ENCODE measurements at regions not wholly inside any gene's neighbourhood (a gene's known extent, or its start where the extent isn't known, plus 50 kb on each side); places are given as distances from the start of the nearest gene placed in this dataset.
"Not testable (repeated sequence)": the region's sequence is repeated elsewhere in the genome, so short reads cannot be mapped to it uniquely, and the experiment has no call there.

GRCh38 chrX:1012678-1013300, 199.7 kb downstream of the CRLF2 start:
- no peak for DNase-seq (ENCODE audit: low spot score)

DNA sequence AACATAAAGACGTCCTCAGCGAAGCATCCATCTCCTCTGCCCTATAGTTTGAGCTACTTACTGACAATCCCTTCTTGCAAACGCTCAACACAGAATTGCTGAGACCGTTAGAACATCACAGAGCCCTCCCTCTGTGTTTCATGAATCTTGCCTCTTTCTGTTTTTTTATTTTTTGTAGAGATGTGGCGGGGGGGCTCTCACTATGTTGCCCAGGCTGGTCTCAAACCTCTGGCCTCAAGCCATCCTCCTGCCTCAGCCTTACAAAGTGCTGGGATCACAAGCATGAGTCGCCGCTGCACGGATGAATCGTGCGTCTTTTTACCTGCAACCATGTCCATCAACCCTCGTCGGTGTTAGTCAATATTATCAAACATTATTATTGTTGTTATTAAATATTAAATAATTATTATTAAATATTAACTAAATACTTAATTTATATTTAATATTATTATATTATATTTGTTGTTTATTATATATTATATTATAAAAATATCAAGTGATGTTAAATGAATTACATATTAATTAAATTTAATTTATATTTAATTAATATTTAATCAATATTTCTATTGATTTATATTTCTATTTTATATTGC, 200.7 kb downstream of the CRLF2 start:
- DNase-seq (ENCODE audit: low spot score), result no peak

DNA sequence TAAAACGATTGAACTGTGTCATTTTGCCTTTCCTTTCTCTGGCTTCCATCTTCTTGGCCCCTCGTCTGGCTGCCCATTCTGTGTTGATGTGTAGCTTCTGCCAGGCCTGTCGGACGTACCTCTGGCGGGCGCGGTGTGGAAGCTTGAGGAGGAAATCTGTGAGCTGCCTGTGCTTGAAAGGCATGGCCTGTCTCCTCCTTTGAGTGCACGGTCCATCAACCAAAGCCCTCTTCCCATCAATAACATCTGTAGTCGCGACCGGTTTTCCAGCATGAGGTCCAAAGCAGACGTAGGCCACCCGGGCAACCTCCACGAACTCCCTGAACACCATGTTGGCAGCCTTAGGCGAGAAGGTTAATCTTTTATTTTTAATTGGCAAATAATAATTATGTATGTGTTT, 202.7 kb downstream of the CRLF2 start:
- DNase-seq (ENCODE audit: low spot score), result no peak

- no peak for DNase-seq (ENCODE audit: low spot score)
These were observed 206.2 kb downstream of the CRLF2 start for GRCh38 chrX:1006156-1006730.

DNA sequence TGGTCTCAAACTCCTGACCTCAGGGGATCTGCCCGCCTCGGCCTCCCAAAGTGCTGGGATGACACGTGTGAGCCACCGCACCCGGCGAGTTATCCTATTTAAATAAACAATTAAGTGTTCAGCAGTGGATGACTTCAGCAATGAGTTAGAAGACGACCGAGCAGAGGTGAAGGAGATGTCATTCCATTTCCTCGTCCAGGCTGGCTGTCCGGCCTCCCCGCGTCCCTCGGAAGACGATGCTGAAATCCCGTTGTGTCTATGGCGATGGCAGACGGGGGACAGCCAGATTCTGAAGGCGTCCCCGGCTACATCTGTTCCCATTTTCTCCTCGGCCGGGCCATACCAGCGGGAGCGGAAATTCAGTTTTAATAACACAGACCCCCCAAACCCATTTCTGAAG, 209.8 kb downstream of the CRLF2 start:
- DNase-seq (ENCODE audit: low spot score), result no peak

DNA sequence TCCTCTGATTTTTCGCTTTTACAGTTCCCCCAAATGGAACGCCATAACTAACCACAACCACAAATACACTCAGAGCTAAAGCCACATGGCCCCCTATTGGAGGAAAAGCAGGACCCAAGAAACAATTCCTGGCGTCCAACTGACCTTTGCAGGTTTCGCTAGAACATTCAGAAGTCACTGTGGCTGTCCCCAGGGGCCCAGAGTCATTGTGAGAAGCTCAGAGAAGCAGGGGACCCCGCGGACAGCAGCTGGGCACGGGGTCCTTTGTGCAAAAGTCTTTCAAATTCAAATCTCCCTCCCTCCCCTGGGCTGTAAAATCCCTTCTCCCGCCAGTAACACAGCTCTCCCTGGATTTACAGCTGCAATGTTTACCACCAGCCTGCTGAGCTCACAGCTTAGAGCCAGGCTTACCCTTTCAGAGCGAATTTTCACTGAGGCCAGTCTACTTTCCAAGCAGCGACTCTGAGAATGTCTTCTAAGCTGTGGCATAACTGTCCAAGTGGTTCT, 214.8 kb downstream of the CRLF2 start:
- no peak for DNase-seq (ENCODE audit: low spot score)

DNA sequence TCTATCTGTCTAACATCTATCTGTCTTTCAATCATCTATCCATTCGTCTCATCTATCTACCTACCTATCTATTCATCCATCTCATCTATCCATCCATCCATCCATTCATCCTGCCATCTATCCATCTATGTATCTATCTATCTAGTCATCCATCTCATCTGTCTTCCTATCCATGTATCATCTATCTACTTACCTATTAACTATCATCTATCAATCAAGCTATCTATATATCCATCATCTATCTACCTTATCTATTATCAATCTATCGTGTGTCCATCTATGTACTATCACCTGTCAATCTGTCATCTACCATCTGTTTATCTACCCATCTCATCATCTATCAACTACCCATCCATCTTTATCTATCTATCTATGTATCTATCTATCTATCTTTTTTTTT, 217.7 kb downstream of the CRLF2 start:
- no peak for DNase-seq (ENCODE audit: low spot score)

DNA sequence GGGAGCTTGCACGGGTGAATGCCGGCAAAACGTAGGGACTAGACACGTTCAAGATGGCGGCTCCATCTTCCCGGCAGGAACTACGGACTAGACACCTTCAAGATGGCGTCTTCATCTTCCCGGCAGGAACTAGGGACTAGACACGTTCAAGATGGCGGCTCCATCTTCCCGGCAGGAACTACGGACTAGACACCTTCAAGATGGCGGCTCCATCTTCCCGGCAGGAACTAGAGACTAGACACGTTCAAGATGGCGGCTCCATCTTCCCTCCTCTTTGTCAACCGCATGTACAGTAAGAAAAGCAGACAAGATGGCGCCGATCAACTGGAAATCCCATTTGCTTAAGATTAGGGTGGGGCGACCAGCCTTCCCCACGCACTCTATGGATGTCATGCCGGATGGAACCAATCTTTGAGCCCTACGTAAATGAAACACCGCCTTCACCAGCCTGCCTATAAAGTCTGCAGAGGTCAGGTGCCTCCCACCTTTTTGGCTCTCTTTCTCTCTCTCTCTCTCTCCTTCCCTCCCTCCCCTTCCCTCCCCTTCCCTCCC, 222.4 kb downstream of the CRLF2 start:
- DNase-seq (ENCODE audit: low spot score), result peak; percentile 19

- not testable (repeated sequence) for DNase-seq (ENCODE audit: low spot score)
These were observed 223.9 kb downstream of the CRLF2 start for GRCh38 chrX:988530-988929.

DNA sequence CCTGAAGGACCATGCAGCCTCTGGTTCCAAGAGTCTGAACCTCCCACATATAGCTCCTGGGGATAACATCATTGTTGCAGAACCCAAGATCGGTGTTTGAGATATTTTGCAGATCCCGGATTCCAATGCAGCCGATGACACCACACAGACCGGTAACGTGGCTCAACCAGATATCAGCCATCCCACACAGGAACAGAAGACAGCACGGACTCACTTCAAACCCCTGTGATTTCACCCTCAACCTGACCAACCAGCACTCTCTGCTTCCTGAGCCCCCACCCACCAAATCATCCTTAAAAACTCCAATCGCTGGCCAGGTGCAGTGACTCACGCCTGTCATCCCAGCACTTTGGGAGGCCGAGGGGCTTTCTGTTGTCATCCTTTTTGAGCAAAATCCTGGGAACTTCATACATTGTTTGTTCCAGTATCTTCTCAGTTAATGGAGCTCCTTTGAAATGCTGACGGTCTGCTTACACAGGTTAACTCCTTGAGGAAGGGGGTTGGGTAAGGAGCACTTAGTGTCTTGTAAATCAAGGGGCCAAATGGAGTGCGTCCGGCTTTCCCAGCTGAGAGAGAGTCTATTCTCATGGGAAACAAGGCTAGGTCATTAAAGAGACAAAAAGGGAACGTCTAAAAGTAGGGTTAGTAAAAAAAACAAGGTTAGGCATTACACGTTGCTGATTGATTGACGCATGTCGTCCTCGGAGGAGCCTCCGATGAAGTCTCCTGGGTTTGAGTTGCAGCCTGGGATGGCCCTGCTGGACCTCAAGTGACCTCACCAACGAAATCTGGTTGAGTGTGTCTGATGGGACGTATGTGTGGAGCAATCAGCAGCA, 230.4 kb downstream of the CRLF2 start:
- no peak for DNase-seq (ENCODE audit: low spot score)

- no peak for DNase-seq (ENCODE audit: low spot score)
These were observed 231.7 kb downstream of the CRLF2 start for GRCh38 chrX:980587-981235.

GRCh38 chrX:979127-979526, 233.3 kb downstream of the CRLF2 start:
- not testable (repeated sequence) for DNase-seq (ENCODE audit: low spot score)

DNA sequence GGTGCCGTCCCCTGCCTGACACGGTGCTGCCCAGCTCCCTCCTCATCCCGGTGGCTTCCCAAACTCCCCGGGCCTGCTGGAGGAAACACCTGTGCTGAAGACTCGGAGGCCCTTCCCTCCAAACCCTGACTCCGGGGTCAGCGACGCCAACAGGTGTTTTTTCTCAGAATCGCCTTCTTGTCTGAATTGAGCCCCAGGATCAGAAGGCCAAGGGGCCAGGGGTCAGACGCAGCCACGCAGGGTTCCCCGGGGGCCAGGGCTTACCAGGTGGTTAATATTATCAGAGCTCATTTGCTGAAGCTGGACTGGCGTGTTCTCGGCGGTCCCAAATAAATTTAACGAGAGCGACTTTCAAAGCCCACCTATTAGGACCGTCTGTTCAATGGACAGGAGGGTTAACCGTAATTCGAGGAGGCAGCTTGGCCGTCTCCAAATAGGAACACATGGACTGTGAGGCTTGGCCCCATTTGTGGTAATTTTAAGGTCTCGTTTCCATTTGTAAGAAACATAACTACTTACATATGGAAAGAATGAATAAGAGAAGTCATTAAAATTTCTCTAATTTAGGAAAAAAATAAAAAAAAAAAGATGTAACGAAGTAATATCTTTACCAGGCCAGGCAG, 239.3 kb downstream of the CRLF2 start:
- DNase-seq (ENCODE audit: low spot score), result no peak

DNA sequence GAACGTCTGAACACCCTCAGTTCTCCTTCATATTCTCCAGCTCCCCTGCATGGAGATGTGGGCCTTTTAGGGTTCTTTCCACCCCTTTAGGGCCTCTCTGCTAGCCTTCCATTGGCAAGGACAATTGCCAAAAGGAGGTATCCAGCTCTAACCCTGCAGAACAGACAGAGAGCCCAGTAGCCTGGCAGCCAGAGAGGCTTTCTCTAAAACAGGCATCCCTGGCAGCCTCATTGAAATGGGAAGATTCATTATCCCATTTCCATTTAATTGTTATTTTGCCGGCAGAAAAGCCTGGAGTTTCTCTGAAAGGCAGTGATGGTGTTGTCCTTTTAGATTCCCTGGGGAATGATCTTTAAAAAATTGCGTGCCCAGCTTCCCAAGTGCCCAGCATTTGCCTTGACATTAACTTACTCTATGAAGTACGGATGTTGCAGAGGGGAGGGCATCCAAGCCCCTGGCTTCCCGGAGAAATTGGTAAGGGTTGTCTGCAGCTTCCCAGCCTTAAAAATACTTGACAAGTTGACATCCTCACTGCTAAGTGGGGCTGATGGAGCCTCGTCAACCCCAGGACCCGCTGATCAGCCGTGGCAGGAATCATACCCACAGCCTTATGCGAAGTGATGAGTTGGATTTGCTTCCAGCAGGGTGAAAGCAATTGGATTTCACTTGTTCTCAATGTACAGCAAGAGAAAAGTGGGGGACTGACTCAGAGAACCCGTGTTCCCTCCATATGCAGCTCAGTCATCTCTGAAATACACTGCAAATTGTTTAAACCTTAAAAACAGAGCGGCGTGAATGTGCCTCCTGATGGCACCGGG, 244.1 kb downstream of the CRLF2 start:
- DNase-seq (ENCODE audit: low spot score), result no peak

GRCh38 chrX:966396-967070, 245.9 kb downstream of the CRLF2 start:
- no peak for DNase-seq (ENCODE audit: low spot score)

DNA sequence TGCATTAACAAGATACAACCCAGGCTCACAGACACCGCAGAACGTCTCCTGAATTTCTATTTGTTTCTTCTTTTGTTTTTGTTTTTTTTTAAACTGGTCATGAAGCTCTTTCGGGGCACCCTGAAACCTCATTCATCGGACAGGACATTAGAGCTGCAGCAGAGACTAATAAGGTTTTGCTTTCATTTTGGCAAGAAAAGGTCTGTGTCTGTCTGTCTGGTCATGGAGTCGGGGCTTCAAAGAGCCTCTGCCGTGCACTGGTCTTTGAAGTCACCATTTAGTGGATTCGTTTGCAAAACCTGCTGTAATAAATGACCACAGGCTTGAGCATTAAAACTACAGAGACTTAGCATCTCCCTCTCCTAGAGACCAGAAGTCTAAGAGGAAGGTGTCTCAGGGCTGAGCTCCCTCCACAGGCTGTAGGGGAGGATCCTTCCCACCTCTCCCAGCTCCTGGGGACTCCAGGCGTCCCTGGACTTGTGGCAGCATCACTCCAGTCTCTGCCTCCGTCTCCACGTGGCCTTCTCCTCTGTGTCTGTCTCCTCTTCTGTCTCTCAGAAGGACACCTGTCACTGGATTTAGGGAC, 247.5 kb downstream of the CRLF2 start:
- no peak for DNase-seq (ENCODE audit: low spot score)

DNA sequence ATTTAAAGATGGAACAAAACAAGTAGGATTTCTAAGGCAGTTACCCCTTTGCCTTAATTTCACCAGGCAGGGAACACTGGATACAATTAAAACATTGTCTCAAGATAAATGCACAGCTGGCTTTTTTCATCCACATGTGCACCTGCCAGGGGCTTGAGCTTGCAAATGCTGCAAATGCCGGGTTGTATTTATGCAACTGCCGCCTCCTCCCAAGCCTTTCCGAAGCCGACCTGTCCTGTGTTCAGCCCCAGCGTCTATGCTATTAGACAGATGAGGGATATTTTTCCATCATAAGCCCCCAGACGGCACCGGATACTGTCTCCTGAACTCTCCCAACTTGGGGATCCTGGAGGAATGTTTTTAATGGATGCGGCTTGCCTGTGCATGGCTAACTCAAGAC, 251.6 kb downstream of the CRLF2 start:
- no peak for DNase-seq (ENCODE audit: low spot score)

- DNase-seq (ENCODE audit: low spot score), result no peak
These were observed 252.9 kb downstream of the CRLF2 start for GRCh38 chrX:959595-959994.

DNA sequence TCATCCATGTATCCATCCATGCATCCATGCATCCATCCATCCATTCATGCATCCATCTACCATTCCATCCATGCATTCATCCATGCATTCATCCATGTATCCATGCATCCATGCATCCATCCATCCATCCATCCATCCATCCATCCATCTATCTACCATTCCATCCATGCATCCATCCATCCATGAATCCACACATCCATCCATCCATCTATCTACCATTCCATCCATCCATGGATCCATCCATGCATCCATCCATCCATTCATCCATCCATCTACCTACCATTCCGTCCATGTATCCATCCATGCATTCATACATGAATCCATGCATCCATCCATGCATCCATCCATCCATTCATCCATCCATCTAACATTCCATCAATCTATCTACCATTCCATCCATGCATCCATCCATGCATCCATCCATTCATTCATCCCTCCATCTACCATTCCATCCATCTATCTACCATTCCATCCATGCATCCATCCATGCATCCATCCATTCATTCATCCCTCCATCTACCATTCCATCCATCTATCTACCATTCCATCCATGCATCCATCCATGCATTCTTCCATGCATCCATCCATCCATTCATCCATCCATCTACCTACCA, 257.2 kb downstream of the CRLF2 start:
- not testable (repeated sequence) for DNase-seq (ENCODE audit: low spot score)

Data from pons (tissue), 1 donor.